GM19467 (cell line): ENCODE measurements at regions not wholly inside any gene's neighbourhood (a gene's known extent, or its start where the extent isn't known, plus 50 kb on each side); places are given as distances from the start of the nearest gene placed in this dataset.

Source experiments
- ATAC-seq: cut with Tn5 transposase; IDR thresholded peaks from one replicate; pipeline ENCODE4 v1.9.1; 2021; ENCODE audit warnings: mild to moderate bottlenecking, moderate library complexity; ENCODE audit not compliant: unreplicated experiment

DNA sequence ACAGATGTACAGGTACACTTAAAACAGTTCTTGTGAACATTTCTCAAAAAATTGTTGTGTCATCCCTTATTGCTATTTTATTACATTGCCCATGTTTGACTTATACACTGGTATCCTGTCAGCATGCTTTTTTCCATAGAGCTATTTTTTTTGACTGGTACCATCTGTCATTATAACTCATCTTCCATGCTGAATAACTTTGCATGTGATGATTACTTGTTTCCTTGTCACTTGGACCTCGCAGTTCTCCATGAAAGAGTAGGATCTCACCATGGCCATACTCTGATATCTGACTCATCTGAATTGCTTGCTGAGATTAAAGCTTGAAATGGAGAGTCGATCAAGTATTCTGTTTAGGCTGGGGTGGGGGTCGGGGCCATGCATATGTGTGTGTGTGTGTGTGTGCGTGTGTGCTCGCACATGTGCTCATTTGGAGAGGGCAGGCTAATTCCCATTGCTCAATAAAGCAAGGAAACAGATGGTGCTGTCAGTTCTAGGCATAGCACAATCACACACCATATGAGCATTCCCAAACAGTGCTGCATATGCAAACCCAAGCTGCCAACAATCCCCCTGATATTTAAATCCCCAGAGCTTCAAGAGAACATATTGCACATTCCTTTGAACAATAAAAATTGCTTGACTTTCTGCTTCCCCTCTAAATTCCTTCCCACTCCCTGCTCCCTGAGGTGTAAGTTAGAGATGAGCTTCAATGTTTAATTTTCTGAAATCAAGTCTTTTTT, 62.9 kb downstream of the NHLRC3 start:
- no peak for ATAC-seq

DNA sequence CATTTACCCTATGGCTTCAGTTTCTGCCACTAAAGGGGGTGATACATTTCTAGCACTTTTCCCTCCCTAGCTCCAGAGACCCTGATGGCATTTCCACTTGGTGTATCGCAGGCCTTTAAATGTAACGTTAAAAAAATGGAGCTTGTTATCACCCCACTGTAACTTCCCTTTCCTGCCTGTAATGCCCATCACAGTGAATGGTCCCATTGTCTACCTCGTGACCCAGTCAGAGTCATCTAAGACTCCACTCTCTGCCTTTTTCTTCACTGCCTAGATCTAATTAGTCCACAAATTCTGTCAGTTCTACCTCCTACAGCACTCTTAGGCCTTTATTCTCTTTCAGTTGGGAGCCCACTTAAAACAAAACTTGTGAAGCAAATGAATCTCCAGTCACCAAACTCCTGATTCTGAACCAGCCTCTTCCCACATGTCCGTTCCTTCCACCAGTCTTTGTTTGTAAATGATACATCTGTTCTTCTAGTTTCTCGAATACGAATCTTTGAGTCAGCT, 64.8 kb downstream of the NHLRC3 start:
- no peak for ATAC-seq

DNA sequence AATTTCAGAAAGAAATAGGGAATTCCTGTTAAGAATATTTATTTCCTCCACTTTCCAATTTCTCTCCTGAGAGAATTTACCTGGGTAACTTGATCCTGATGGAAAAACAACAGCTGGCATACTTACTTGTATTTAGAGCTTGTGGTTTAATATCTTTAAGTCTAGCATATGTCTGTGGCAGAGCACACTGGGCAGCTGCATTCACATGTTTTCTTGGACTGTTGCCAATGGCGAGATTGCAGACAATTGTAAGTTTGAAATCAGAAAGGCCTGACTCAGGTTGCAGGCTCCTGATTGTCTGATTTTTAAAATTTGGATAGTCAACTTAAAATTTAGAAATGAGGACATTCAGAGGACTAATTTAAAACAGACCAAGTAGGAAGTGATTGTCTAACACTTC, 66.9 kb downstream of the NHLRC3 start:
- ATAC-seq: no peak

DNA sequence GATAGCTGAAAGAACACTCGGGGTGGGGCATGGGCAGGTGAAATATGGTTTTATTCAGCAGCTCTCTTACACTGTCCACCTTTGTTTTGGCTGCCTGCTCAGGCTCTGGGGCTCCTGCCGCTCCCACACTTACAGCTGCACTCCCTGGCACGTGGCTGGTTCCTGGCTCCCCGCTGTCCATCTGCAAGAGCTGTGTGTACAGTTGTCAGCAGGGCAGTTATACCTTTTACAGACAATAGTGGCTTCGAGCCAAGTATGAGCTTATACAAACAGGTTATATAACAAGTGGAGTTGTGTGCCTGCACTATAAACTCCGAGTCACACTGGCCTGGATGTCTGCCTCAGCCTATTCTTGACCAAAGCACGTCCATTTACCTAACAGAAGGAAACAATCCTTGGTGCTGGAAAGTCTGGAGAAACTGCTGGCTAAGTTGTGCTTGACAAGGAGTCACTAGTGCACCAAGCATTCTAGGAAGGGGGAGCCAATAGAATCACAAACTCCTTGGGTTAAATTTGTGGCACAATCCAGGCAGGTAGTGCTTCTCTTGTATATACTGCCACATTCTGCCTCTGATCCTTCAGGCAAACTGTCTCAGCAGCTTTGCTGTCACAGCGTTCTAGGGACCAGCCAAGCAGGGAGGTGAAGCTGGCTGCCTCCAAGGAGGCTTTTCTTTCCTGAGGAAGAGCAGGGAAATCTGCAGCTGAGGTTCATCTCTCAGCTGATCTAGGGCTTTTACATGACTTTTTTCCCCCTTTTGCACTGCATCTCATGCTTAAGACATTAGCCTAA, 68.2 kb downstream of the NHLRC3 start:
- no peak for ATAC-seq

DNA sequence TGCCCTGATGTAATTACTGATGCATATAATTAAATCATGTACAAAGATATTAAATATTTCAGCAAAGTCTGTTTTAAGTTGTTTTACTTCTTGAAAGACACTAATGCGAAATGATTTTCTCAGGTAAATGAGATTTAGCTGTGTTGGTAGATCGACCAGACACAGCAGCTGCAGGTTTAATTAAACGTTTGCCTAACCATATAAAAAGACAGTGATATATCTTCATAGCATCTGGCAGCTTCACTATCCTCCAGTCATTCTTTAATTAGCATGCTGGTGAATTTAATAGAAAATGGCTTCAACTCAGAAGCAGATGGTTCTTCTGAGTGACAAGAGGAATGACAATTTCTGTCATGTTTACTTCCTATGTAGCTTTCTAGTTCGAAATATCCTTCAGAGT, 69.3 kb downstream of the NHLRC3 start:
- no peak for ATAC-seq

DNA sequence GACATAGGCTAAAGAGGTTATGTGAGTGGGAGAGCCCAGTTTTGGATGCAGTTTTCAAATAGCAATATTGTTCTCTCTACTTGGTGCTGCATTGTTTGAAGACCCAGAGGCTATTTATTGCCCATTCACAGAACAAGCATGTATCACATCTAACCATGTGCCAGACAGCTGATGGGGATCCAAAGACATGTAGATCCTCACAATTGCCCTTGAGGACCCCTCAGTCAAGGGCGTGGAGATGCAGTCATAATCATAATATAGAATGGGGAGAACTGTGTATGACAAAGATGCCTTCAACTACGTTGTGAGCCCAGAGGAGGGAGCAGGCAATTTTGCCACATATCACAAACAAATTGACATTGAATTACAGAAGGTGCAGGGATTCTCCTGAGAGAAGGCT, 70.5 kb downstream of the NHLRC3 start:
- no peak for ATAC-seq

DNA sequence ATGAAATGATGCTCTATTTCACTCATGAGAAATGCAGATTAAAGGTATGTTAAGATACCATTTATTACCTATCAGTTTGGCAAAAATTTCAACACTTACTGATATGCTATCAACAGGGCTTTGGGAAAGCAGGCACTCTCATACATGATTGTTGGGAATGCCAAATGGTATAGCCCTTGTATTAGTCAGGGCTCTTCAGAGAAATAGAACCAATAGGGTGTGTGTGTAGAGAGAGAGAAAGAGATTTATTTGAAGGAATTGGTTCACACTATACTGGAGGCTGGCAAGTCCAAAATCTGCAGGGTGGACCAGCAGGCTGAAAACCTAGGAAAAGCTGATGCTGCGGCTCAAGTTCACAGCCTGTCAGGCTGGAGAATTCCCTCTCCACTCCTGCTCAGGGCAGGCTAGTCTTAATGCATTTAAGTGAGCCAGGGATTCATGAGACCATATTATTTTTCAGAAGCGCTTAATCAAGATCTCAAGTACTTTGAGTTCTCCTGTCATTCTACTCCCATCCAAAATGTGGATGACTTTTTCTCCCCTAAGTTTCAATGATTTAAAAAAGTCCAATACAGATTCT, 72.4 kb downstream of the NHLRC3 start:
- ATAC-seq: no peak

DNA sequence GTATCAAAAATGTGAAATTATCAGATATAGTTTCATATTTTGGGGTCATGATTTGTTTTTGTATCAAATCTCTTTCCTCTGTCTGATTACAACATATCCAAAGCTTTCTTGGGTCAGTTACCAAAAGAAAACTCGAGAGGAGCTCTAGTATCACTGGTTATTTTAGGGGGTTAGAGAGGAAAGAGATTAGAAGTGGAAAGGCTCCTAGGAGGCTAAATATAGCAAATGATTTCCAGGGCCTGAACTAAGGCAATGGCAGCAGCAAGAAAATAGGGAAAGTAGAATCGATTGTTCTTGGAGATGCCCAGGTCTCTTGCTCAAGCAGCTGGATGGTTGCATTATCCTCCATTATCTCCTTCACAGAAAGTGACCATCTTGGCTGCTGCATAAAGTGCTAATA, 72.9 kb downstream of the NHLRC3 start:
- ATAC-seq: no peak

DNA sequence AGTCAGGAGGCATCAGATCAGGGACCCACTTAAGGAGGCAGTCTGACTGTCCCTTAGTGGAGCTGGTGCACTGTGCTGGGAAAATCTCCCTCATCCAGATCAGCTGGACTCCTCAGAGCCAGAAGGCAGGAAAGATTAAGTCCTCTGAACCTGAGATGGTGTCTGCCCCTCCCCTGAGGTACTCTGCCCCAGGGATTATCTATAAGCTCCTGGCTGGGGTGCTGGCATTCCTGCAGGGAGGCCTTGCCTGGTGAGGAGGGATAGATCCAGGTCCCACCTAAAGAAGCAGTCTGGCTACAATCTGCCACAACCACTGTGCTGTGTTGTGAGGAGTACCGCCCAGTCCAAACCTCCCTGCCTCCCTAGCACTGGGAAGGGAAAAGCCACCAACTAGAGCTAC, 81.2 kb downstream of the NHLRC3 start:
- no peak for ATAC-seq

DNA sequence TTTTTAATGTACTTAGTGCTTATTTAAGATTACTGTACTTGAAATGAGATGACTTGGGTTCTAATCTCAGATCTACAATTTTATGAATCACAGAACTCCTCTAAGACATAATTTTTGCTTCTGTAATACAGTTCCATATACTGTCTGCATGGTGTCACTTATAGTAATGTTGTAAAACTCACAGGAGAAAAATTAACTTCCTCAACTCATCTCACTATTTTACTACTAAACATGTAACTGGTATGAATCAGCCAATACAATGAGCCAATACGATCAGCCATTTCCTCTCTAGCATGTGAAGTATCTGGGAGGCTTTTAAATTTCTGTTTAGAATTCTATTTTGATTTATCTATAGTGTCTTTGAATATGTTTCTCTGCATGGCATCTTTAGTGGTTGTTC, 85.3 kb downstream of the NHLRC3 start:
- ATAC-seq: no peak

DNA sequence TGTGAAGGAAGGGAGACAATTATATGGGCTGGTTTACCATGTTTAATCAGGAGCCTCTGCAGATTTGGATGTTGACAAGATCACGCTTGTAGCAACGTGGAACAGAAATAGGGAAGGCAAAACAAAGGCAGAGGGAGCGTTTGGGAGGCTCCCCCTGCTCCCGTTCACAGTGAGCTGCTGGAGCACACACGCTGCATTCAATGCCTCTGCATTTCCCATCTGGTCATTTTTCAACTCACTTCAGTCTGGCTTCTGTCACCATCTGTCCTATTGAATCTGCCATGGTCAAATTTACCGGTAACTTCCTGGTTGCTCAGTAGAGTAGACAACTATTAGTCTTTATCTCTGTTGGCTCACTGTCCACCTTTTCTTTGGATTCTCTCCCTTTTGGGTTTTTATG, 91.0 kb downstream of the NHLRC3 start:
- no peak for ATAC-seq

DNA sequence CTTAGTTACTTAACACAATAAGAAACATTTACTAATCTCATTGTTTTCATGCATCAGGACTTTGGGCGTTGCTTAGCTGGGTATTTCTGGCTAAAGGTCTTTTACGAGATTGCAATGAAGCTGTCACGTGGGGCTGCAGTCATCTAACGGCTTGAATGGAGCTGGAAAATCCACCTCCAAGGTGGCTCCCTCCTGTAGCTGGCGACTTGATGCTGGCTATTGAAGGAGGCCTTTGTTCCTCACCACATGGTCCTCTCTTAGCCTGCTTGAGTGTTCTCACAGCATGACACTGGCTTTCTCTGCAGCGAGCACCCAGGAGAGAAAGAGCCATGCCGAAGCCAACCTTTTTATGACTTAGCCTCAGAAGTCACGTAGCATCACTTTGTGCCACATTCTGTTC, 92.0 kb downstream of the NHLRC3 start:
- ATAC-seq: no peak

DNA sequence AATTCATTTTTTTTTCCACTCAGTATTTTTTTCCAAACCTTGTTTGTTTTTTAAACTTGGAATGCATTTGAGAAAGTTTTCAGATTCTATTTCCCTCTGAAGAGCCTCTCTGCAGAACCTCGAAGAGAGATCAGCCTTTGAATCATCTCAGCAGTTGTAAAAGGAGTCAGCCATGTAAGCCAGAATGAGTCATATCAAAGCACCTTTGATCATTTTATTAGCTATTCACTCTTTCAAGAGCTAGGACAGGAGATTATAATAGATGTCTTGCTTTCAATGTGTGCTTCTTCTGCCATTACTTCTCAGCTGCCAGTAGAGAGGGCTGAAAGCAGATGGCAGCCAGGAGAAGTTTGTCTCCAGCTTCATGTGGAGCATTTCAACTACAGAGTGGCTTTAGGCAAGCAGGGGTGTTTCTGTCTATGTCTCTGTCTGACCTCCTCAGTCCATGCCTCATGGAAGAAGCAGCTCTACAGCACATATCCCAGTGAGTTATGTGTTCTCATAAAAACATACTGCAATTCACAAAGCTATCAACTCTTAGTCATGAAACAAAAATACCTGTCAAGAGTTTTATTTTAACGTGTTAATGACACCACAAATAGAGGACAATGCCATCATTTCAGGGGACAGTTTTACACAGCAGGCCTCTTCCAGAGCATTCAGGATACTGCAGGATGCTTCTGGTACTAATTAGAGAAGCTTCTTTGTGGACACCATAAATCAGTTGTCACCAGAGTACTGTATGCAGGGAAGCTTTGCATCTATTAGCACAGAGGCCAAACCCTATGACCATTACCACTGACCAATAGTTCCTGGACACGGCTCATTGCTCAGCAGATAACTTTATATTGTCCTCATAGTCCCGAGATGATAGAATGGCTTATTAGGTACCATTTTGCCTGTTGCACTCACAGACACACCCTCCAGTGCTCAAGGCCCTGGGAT, 94.3 kb downstream of the NHLRC3 start:
- ATAC-seq: no peak

DNA sequence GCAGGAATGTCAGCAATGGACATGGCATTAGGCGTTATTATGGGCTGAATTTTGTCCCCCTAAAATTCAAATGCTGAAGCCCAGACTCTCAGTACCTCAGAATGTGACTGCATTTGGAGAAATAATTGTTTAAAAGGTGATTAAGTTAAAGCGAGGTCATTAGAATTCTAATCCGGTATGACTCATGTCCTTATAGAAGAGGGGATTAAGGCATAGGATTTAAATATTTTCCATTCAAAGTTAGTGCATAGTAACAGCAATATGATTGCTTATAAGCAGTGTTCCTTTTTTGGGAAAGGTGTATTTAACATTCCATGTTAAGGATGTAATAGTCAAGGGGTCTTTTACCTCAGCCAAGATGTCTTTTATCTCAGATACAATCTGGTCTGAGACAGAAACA, 95.5 kb downstream of the NHLRC3 start:
- ATAC-seq: no peak

DNA sequence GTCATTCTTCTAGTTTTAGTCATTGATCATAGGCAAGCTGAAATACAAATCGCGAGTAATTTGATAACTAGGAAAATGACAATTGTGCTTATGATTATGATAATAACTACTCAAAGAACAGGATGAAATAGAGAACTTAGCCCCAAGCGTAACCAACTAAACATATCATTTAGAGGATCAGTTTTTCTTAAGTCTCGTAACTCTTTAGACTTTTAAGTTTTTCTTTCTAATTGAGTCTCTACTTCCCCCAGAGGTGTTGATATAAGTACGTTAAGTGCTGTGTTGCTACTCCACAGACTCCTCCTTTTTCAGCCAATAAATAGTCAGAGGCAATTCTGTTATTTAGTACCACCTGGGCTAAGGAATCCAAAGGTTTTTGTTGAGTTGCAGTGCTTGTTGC, 96.3 kb downstream of the NHLRC3 start:
- ATAC-seq: no peak

DNA sequence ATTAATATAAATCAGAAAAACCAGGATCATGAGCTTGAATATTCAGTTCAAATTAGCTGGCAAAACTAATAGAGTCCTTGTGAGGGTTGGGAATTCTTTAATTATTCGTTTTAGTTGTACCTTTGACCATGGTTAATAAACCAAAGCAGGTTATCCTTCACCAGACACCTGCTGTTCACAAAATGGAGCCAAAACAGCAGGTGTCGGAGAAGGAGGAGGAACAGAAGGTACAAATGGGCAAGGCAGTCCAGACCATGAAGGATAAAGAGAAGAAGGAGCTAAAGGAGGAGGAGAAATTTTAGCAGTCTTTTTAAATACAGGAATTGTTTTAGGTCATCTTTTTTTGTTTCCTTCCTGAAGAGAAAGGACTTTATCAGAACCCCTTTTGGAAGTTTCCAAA, 106.1 kb downstream of the NHLRC3 start:
- ATAC-seq: no peak

DNA sequence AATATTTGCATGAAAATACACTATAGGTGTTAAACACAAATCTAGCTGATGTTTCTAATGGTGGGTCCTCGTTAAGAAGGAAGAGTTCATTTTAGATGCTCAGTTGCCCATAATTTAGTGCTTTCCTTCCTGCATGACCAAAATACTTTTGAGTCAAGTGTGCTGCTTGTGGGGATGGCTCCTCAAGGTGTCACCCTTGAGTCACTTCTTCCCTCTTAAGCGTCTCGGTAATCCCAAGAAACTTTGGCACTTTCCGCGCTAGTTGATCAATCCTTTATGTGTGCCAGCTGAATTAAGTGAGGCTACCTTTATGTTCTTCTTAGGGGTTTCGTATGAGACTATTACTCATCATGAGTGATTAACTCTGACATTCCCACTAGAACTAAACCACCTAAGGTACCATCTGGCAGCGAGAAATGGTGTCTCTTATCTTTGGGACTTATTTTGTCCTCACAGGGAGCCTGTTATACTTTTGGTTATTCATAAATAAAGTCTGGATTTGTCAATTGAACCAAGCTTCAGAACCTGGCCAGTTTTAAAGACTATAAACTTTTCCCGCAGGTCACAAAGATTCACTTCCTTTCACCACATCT, 106.8 kb downstream of the NHLRC3 start:
- ATAC-seq: no peak

DNA sequence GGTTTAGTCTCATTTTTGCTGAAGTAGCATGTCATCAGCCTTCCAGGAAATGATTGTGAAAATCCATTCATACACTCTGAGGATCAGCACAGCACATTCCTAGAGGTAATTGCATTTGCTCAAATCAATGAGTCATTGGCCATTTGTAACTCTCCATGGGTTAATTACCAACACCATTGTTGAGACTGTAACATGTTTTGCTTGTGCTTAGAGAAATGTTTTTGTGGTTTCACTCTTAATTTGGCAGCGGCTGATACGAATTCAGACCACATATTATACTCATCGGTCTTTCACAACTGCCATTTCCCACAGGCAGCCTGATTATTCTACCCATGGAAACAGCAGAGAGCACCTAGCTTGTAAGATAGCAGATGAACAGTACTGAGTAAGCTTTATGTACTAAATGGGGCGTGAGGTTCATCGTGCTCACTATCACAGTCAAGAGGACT, 110.3 kb downstream of the NHLRC3 start:
- no peak for ATAC-seq

DNA sequence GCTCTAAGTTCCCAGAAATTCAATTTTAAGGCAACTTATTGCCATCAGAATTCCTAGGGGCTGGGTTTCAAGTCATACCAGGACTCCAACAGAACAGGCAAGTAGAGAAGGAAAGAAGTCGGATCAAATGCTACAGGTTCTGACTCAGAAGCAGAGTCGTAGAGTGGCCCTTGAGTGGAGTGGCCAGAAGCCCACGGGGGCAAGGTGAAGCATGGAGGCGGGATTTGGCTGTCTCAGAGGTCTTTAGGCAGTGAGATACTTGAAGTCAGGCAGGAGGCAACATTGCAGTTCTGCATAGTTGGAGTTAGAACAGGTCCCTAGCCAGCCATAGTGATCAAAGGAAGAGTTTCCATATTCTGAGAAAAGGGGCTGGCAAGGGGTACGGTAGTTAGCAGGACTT, 111.6 kb downstream of the NHLRC3 start:
- ATAC-seq: no peak

DNA sequence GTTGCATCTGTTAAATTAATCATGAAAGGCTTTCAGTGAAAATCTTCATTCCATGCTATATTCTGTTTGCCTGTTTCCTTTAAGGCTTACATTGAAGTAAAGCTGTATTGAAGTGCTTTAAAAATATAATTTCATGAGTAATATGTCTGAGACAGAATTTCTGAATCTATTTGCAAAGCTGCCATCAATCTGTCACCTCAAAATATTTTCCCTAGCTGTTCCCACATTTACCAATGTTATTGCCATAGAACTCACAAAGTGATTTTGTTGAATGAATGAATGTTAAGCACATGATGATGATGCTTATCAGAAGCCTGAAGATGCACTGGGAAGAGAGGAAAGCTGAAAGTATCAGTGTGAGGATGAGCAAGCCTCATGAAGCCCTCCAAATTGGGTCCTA, 115.8 kb downstream of the NHLRC3 start:
- ATAC-seq: no peak
